NAMALWA (cell line): ENCODE measurements at regions not wholly inside any gene's neighbourhood (a gene's known extent, or its start where the extent isn't known, plus 50 kb on each side); places are given as distances from the start of the nearest gene placed in this dataset.

ENCODE experiments used
- DNase-seq: peaks from one replicate; pipeline ENCODE4 v3.0.0-alpha.2; 2015; ENCODE audit warnings: low spot score

- no peak for DNase-seq
These were observed 70.6 kb upstream of the GLS start for GRCh38 chr2:190809876-190810525.

- DNase-seq: no peak
These were observed 69.5 kb upstream of the GLS start for GRCh38 chr2:190810981-190811587.

GRCh38 chr2:190811811-190812210, 68.8 kb upstream of the GLS start:
- no peak for DNase-seq

GRCh38 chr2:190812506-190813294, 67.9 kb upstream of the GLS start:
- DNase-seq: no peak

- DNase-seq: no peak
These were observed 65.4 kb upstream of the GLS start for GRCh38 chr2:190815226-190815625.

- DNase-seq: no peak
These were observed 63.5 kb upstream of the GLS start for GRCh38 chr2:190817082-190817481.

GRCh38 chr2:190819840-190820301, 60.8 kb upstream of the GLS start:
- no peak for DNase-seq

GRCh38 chr2:190820416-190820815, 60.2 kb upstream of the GLS start:
- DNase-seq: no peak

- no peak for DNase-seq
These were observed 58.6 kb upstream of the GLS start for GRCh38 chr2:190822043-190822442.

GRCh38 chr2:190827720-190828119, 52.9 kb upstream of the GLS start:
- no peak for DNase-seq

GRCh38 chr2:190829642-190830041, 51.0 kb upstream of the GLS start:
- no peak for DNase-seq
